Keratinocyte (primary cell): ENCODE measurements at regions not wholly inside any gene's neighbourhood (a gene's known extent, or its start where the extent isn't known, plus 50 kb on each side); places are given as distances from the start of the nearest gene placed in this dataset.

ENCODE experiments used
- DNase-seq: peaks from one replicate; pipeline ENCODE4 v3.0.0-alpha.2; 2011; ENCODE audit warnings: low read depth, missing footprints, low spot score
- FAIRE-seq: peaks from 2 replicates; lab custom pipeline; 2011; peaks lifted over from hg19 to GRCh38; lab: Jason Lieb, UNC
- H2AFZ ChIP-seq: 2 replicates; pipeline ENCODE4 v1.6.0; 2012; ENCODE audit warnings: low read length, control low read depth, inconsistent platforms; ENCODE audit not compliant: control insufficient read depth
- H3K27ac ChIP-seq: 2 replicates; pipeline ENCODE4 v1.5.1; 2011; ENCODE audit warnings: low read length; ENCODE audit not compliant: control insufficient read depth, insufficient read depth
- H3K27me3 ChIP-seq: 3 replicates; pipeline ENCODE4 v1.6.0; 2011; ENCODE audit warnings: low read length; ENCODE audit not compliant: control insufficient read depth, insufficient read depth; ENCODE audit errors: extremely low read depth
- H3K36me3 ChIP-seq, 2 experiments: 2 replicates in 1 of 2; 3 replicates in 1 of 2; pipeline ENCODE4 v1.5.1; 2011; ENCODE audit warnings: low read length in 2 of 2, mild to moderate bottlenecking in 1 of 2; ENCODE audit not compliant: control insufficient read depth in 2 of 2, insufficient read depth in 2 of 2; ENCODE audit errors: extremely low read depth in 1 of 2
- H3K4me1 ChIP-seq: 3 replicates; pipeline ENCODE4 v1.5.1; 2011; ENCODE audit warnings: low read length; ENCODE audit not compliant: control insufficient read depth, insufficient read depth; ENCODE audit errors: extremely low read depth
- H3K4me2 ChIP-seq: 3 replicates; pipeline ENCODE4 v1.6.0; 2011; ENCODE audit warnings: low read depth, low read length; ENCODE audit not compliant: control insufficient read depth, insufficient read depth; ENCODE audit errors: extremely low read depth
- H3K4me3 ChIP-seq, 3 experiments: fragments of 200-600 bp in 1 of 3; sonication (generic) in 1 of 3; 2 replicates in 2 of 3; 3 replicates in 1 of 3; pipeline ENCODE4 v1.5.1; 2011 to 2016; ENCODE audit warnings: low read length in 3 of 3, mild to moderate bottlenecking in 3 of 3, control low read depth in 2 of 3, inconsistent platforms in 1 of 3, low read depth in 1 of 3, mixed read lengths in 1 of 3, mixed run types in 1 of 3, moderate library complexity in 1 of 3; ENCODE audit not compliant: control insufficient read depth in 2 of 3, insufficient read depth in 2 of 3; ENCODE audit errors: extremely low read depth in 1 of 3
- H3K79me2 ChIP-seq: 2 replicates; pipeline ENCODE4 v1.6.0; 2012; ENCODE audit warnings: low read length; ENCODE audit not compliant: control insufficient read depth, insufficient read depth
- H3K9ac ChIP-seq: 3 replicates; pipeline ENCODE4 v1.6.0; 2011; ENCODE audit warnings: low read length; ENCODE audit not compliant: control insufficient read depth, insufficient read depth; ENCODE audit errors: extremely low read depth
- H3K9me1 ChIP-seq: 3 replicates; pipeline ENCODE4 v1.6.0; 2011; ENCODE audit warnings: low read length; ENCODE audit not compliant: control insufficient read depth, insufficient read depth; ENCODE audit errors: extremely low read depth
- H3K9me3 ChIP-seq: 2 replicates; pipeline ENCODE4 v1.5.1; 2012; ENCODE audit warnings: low read depth, low read length; ENCODE audit not compliant: control insufficient read depth
- H4K20me1 ChIP-seq: 3 replicates; pipeline ENCODE4 v1.6.0; 2011; ENCODE audit warnings: low read length; ENCODE audit not compliant: control insufficient read depth, insufficient read depth; ENCODE audit errors: extremely low read depth
- CTCF ChIP-seq, 3 experiments: IDR thresholded peaks in 1 of 3; conservative IDR thresholded peaks in 1 of 3; optimal IDR thresholded peaks in 1 of 3; 2 replicates in 2 of 3; 3 replicates in 1 of 3; pipeline versions ENCODE3 to v1.5.1; 2011; ENCODE audit warnings: low read length in 3 of 3, mild to moderate bottlenecking in 3 of 3, moderate library complexity in 2 of 3, control low read depth in 1 of 3, inconsistent platforms in 1 of 3; ENCODE audit not compliant: insufficient read depth in 2 of 3; ENCODE audit errors: extremely low read depth in 1 of 3
- EZH2 ChIP-seq: IDR thresholded peaks from one replicate; pipeline ENCODE4 v1.6.1; 2012; ENCODE audit warnings: inconsistent platforms, mild to moderate bottlenecking, low read length, moderate library complexity
- dilution Hi-C: fragments of 300-500 bp; cut with MboI; formaldehyde crosslinking; loops from one replicate; pipeline ENCODE4 v1.7.0; 2020; ENCODE audit warnings: low sequenced_read_pairs; ENCODE audit not compliant: extremely low pct_ligation_motif_present

- DNase-seq (no peak), FAIRE-seq (no peak)
- dilution Hi-C loops, result no loop called here
Observed at GRCh38 chr2:19829672-19830071, 72.1 kb downstream of the TTC32 start.

GRCh38 chr2:19826874-19827273 lies 74.9 kb downstream of the TTC32 start:
- no peak overlapping the region for H3K9ac ChIP-seq
- no peaks in the 10 kb centered on the region for H4K20me1 ChIP-seq
- H3K79me2 ChIP-seq, result no peaks in the 10 kb centered on the region
- DNase-seq (no peak), FAIRE-seq (no peak)
- no peaks in the 10 kb centered on the region for H3K4me1 ChIP-seq
- peaks cover 13% of the 10 kb centered on the region for H3K27me3 ChIP-seq
- no peak overlapping the region for H3K4me2 ChIP-seq
- H3K9me3 ChIP-seq, result no peaks in the 10 kb centered on the region
- no peaks in the 10 kb centered on the region for H3K9me1 ChIP-seq
- TF ChIP-seq CTCF (optimal IDR thresholded peaks at IDR 0.05 in 1 of 3, IDR thresholded peaks at IDR 0.05 in 1 of 3, conservative IDR thresholded peaks at IDR 0.05 in 1 of 3; ENCODE audit: extremely low read depth in 1 of 3, insufficient read depth in 2 of 3, low read length in 3 of 3) (no peak), EZH2 (no peak)
- no peak overlapping the region for H3K4me3 ChIP-seq
- no peaks in the 10 kb centered on the region for H3K36me3 ChIP-seq
- H3K27ac ChIP-seq, result no peak overlapping the region
- H2AFZ ChIP-seq, result no peak overlapping the region
- dilution Hi-C loops, result no loop called here

More at GRCh38 chr2:19829672-19830071, 72.1 kb downstream of the TTC32 start:
- TF ChIP-seq EZH2 (no peak), CTCF (optimal IDR thresholded peaks at IDR 0.05 in 1 of 3, IDR thresholded peaks at IDR 0.05 in 1 of 3, conservative IDR thresholded peaks at IDR 0.05 in 1 of 3; ENCODE audit: extremely low read depth in 1 of 3, insufficient read depth in 2 of 3, low read length in 3 of 3) (no peak)
- Histone ChIP-seq H3K4me3 (no peak overlapping the region), H3K9me3 (no peaks in the 10 kb centered on the region), H3K4me2 (no peak overlapping the region), H3K27me3 (peaks cover 13% of the 10 kb centered on the region), H3K9ac (no peak overlapping the region), H2AFZ (no peak overlapping the region), H3K27ac (no peak overlapping the region), H3K9me1 (no peaks in the 10 kb centered on the region), H3K36me3 (no peaks in the 10 kb centered on the region), H3K79me2 (no peaks in the 10 kb centered on the region), H3K4me1 (no peaks in the 10 kb centered on the region), H4K20me1 (no peaks in the 10 kb centered on the region)
